GM03348 (cell line): ENCODE measurements at regions not wholly inside any gene's neighbourhood (a gene's known extent, or its start where the extent isn't known, plus 50 kb on each side); places are given as distances from the start of the nearest gene placed in this dataset.

Experiments
- DNase-seq: peaks from one replicate; pipeline ENCODE4 v3.0.0; 2012; ENCODE audit warnings: low spot score

DNA sequence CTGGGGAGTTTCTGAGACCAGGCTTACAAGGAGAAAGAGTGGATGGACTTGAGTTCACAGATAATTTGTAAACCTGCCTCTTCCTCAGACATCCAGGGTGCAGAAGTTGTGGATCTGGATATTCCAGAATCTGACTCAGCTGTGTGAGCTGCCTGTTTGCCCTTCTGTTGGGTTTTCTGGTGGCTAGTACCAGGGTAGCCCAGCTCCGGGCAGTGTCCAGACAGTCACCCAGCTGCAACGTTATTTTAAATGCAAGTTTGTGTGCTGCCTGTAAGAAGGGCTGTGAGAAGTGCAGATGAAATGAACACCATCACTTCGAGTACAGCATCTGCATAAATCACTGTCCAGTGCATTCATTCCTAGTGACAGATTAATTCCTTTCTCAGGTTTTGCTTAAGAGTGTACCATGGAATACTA lies 1053.0 kb downstream of the TUSC7 start:
- no peak for DNase-seq

DNA sequence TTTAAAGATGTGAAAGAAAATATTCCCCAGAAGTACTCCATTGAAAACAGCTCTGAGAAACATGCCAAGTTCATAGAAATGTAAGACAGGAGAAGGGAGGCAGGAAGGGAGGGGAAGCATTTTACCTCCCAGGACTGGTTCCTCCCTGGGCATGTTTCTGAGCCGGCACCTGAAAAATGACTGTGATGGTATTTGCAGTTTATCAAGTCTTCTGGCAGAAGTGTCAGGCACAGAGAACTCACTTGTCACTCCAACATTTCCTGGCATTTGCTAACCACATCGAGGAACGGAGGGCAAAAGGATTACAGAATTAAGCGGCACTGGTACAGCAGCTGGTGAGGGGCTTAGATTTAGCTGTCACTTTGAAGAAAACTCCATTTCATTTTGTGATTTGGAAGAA lies 1054.0 kb downstream of the TUSC7 start:
- DNase-seq: no peak

DNA sequence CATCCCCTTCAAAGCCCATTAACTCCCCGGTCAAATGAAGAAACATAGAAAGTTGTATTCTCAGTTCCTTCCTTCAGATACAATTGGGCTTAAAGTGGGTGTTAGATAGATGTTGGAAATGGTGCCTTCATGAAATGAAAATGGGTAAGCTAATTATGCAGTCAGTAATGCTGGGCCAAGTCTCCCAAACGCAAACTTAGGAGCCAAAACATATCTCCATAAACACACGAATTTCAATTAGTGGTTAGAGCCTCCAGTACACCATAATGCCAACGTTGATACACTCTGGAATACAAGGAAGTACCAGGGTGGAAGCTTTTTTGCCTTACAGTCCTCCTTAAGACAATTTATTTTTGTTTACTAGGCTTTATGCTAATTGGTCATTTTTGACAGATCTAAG lies 1059.0 kb downstream of the TUSC7 start:
- no peak for DNase-seq

DNA sequence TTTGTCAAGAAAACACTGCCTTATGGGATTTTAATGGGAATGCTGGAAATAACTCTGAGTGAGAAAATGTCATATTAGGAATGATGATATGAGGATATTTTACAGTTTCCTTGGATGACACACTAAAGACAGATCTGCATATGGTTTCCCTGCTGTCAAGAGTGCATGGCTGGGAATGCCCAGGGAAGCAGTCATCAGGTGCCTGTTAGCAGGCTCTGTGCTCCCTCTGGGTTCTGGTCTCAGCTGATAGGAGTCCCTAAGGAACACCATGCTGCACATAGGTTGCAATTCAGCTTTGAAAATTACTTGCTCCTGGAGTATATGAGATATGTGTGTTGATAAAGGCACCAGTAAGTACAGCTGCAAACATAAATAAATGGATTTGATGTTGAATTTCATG lies 1064.6 kb downstream of the TUSC7 start:
- no peak for DNase-seq

DNA sequence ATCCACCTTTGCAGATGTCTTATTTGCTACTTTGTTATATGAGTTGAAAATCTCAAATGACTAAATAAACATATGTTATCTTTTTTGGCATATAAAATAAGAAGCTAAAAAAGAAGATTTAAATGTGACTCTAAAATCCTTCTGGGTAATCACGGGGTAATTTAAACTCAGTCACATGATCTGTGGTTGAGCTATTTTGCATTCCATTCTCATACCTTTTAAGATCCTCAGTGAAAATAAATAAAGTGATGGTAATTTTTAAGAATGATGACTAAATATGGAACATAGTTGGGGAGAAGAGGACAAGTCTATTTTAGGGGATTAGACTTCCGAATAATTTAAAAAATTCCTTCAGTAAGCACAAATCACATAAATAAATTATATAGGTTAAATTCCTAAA lies 1076.8 kb downstream of the TUSC7 start:
- DNase-seq: peak; percentile 9

DNA sequence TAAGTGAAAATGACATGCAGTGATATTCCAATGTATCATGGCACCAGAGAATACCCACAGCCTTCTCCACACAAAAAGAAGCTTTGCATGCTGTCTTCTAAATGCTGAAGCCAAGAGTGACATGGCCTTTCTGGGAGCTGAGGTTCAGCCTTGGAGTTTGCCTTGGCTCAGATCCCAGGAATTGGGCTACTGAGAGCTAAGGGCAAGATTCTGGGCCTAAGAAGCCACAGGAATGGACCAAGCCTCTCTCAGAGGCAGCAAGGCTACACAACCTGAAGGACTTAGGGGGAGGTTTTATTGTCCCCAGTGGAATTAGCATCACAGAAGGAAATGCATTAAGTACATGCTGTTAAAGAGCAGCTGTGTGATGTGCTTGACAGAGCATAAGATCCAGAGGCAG lies 1078.5 kb downstream of the TUSC7 start:
- DNase-seq: peak; percentile 61

DNA sequence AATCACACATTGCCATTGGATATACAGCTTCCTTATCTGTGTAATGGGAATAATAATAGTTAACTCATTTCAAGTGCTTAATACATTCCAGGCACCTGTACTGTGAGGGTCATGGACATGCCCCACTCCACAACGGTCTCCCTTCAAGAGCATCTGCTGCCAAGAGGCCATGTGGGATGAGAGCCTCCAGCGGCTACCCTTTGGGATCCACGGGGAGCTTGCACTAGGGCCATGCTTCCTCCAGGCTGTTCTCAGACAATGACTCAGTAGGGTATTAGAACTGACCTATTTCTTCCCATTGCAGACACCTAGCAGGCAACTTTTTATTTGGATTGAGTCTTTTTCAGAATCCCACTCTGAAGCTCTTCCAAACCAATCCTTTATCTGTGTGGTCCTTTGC lies 1078.9 kb downstream of the TUSC7 start:
- no peak for DNase-seq

DNA sequence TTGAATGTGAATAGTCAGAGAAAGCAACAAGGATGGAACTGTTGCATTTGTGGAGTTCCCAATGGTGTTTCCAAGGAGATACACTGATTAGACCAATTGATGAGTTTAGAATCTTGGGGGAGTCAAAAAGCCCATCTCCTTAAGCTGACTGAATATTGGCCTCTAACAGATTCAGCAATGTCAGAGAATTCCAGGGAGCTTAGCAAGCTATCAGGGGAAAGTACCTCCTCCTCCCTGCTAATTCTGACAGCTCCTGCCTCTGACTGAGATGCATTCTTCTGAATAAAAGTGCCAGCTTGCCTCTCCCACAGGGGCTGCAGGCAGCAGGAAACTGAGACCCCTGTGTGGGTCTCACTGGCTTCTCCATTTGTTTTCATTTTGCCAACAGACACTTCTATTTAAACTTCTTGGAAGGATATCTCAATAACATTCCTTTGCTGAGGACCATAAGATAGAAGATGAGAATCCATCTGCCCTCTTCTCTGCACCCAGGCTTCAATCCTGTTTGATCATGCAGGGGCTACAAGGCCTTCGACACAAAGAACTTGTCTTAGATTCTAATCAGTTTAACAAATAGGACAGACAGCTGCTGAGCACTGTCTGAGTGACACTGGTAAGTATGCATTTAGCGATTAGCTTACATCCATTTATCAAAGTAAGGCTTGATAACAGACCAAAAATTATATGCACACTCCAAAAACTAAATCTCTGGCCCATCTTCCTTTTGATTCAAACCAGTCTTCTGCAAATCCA lies 1080.8 kb downstream of the TUSC7 start:
- peak; percentile 37 for DNase-seq

DNA sequence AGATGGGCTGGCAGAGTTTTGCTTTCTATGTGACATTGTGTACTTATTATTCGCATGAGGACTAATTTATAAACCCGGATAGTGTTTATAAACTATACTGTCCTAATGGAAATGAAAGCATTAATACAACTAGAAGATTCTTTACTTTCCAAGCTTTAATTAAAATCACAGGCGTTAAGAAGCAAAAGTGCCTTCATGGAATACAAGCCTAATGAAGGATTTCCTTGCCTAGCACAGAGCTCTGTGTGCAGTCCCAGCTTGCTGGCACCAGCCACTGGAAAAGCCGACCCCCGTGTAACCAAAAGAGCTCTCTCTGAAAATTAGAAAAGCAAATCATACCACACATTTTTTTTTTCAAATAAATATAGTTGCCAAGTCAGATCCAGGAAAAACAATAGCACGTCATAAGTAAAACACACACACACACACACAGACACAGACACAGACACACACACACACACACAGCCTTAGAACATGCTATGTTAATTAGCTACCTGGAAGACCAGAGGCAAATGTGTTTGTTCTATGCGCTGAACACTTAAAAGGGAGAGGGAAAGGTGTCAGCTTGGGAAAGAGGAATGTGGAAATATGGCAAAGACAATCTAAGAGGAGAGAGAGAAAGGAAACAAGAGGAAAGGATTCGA lies 1084.2 kb downstream of the TUSC7 start:
- DNase-seq: no peak

DNA sequence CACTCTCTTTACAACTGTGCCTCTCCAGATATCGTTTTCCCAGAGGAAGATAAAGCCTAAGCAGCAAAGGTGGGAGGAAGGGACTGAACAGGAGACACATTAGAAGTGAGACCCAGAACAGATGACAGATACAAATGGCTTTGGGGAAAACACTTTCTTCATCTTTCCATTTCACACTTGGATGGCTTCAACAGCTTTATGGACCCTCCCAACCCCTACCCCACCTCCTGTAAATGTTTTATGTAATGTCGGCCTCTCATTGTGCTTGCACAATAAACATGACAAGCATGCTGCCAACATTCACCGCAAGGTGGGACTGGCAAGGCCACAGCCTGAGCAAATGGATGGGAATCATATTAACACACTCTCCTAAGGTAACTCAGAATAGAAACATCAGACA lies 1088.6 kb downstream of the TUSC7 start:
- DNase-seq: no peak

DNA sequence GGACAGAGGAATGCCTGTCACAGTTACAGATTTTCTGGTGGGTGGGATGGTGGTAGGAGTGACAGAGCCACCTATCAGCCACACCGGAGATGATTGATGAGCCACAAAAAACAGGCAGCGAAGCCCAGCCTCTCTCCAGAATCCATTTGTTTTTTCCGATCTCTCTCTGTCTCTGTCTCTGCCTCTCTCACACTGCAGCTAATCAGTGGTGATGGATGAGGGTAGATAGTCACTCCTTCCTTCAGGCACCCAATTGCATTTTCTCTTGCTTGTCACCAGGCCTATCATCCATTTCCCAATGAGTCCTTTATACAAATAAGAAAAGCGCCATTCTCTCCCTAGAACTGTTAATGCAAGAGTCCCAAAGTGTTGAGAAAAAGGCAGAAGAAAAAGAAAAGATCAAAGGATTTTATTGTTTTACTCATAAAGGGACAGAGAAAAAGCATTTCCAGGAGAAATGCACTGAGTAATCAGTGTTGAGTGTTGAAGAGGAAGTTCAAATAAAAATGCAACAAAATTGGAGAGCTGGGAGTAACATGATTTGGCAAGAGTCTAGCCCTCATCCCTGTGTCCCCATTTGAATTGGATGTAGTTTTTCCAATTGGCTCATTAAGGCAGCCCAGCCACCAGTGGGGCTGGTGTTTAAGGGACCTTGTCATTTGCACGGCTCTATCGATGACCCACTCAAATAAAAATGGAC lies 1089.3 kb downstream of the TUSC7 start:
- DNase-seq: no peak

DNA sequence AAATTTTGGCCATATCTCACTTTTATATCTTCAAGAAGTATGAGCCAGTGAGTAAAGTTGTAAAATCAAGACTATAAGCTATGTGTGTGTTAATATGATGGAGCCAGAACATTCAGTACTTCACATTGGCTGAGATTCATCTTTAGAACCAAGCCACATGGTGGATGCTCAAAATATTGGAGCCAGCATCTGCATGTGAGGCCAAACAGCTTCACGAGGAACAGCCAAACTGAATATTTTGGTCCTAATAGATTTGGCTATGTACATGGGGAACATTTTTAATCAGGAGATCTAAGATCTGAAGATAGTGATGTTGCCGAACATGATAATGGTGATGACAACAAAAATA lies 1089.8 kb downstream of the TUSC7 start:
- DNase-seq: no peak

DNA sequence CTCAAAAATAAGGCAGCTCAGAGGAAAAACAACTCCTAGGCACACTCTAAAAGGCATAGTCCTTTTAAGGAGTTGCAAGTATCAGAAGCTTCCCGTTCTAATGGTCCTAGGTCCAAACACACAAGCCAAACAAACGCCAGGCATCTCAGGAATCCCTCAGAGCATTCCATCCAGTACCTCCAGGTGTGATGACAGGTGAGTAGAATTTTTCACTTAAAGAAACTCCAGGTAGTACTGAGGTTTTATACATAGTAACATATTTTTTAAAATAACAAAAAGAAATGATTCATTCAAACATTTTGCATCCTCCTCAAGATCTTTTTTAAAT lies 1092.3 kb downstream of the TUSC7 start:
- no peak for DNase-seq

DNA sequence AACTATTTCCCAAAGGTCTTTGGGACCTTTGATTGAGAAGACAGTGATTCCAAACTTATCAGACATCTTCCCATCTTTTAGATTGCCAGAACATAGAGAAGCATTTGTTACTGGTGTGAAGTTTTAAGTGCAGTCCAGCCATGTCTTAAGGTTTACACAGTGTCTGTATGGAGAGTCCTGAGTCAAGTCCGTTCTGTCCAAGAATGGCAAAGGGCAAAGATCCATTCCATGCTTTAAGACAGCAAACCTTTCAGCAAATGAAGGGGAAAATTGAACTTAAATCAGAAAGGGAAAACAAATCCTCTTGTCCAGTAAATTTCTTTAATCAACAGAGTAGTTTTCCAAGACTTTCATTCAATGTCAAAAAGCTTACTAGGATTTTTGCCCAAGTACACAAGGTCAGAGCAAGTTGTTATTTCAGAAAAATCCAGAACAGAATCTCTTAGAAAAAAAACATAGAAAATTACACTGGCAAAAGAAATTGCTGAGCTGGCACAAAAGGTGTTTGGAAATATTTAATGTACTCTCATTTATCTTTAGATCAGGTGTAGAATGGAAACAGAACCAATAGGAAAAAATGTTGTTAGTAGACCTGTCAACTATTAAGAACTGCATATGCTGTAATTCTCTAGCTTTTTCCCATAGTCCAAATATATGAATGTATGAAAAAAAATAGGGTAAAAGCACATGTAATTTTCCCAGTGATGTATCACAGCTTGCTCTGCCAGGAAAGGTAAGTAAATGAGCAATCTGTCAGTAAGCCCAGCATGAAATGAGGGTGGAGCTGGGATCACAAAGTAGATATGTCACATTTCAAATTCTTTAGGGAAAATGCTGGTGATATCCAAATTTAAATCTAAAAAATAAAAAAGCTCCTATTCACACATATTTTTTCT lies 1099.9 kb downstream of the TUSC7 start:
- DNase-seq: no peak

DNA sequence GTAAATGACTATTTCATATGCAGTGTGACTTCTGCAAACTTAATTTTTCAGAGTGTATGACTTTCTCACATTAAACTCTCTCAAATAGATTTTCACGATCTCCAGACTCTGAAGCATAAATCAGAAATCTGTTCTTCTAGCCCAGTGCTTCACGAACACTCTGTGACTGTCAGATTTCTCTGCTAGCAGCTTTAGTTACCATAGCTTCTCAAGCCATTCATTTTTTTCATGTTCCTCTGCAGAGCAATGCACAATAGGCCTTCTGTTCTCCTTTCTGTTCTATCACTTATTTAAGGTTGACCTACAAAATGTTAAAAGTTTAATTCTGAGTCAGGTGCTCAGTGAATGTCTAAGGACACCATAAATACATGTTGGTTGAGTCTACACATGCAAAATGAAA lies 1102.2 kb downstream of the TUSC7 start:
- no peak for DNase-seq

DNA sequence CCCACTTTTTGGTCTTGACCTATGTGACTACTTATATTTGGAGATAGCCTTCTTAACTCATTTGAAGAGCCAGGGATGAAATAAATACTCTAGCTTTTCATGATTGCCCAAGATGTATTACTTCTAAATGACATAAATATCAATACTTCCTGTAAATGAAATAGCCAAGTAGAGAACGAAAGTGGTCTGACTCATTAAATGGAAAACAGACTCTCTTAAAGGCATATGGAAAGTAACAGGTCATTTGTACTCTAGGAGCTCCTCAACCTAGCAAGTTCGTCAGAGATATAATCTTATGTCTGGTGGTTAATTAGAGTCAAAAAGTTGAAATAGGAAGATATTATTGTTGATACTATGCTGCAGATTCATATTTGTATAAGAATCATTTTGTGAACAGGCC lies 1105.4 kb downstream of the TUSC7 start:
- DNase-seq: no peak

DNA sequence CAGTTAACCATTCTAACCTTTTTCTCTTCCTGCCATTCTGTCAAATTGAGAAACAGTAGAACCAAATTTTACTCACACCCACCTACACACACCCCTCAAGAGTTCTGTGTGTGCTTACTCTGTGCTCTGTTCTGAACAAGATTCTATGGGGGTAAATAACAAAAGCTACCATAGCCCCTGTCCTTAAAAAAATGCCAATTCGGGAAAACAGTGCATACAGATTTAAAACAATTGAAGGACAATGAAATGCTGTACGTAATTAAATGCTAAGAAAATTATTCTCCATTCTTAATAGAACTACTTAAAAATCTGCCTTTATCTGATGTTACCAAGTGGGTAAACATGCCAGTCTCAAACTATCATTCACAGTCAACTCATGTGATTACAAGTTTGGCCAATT lies 1107.5 kb downstream of the TUSC7 start:
- DNase-seq: no peak

DNA sequence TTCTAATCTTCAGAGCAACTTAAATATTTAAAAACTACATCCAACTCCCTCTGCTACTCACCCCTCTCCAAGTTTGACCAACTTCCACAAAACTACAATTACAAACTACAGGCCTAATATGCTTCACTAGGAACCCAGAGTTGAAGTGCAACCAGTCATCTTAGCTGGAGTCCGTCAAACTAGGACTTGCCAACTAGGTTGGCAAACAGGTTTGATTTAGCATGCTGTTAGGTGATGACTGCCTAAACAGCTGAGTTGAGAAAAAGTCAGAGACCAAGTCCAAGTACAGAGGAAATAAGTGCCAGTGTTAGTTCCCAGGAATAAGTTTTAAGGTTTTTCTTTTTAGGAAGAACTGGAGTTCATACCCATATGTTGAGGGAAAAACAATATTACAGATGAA lies 1109.0 kb downstream of the TUSC7 start:
- no peak for DNase-seq

DNA sequence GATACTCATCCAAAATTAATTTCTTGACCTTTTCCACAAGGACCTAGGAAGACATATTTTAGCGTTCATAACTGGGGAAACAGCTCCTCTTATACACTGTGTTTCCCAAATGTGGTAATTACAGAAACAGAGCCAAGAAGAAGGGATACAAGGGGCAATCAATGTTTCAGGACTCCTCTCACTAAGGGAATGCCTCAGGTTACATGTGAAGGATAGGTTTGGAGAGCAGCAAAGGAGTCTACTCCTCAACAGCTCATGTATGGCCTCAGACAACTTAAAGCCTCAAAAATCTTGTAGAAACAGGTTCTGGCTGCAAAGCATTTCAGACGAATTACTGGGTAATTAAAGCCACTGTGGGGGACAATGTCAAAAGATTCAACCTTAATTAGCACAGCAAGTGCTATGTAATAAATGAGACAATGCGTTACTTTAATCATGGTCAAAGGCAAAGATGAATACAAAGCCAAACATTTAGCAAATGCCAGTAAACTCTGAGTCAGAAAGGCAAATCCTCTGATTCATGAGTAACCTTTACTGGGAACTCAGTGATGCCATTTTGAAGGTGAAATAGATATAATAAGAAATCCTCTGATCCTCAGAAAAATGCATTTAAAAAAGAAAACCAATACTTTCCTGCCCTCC lies 1111.2 kb downstream of the TUSC7 start:
- peak; percentile 3 for DNase-seq

DNA sequence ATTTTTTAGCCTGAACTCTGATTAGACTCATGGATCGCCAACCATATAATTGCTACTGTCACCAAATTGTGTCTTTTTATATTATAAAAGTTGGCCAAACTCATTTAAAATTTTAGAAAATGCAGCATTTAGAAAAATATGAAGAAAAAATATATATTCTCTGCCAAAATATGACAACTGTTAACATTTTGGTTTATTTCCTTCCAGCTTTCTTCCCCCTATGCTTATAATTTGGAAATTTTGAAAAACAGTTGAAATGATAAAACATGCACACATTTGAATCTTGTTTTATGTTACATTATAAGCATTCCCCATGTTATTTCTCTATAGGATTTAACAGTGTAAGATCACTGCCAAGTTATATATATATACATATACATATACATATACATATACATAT lies 1112.8 kb downstream of the TUSC7 start:
- no peak for DNase-seq

DNA sequence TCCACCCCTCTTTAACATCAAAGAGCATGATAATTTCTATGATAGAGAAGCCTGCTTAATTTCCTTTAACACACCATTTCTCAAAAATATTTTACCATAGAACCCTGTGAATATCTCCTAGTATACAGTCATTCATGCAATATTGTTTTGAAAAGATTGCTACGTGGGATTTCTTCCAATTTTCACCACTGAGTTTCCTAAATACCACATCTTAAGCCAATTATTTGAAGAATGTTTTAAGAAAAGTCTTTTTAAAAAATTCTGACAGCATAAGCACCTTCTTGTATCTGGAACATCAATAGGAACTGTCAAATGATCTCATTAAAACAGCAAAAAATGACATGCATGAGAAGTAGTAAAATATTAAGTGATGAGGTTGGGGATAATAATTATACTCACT lies 1126.7 kb downstream of the TUSC7 start:
- DNase-seq: no peak

DNA sequence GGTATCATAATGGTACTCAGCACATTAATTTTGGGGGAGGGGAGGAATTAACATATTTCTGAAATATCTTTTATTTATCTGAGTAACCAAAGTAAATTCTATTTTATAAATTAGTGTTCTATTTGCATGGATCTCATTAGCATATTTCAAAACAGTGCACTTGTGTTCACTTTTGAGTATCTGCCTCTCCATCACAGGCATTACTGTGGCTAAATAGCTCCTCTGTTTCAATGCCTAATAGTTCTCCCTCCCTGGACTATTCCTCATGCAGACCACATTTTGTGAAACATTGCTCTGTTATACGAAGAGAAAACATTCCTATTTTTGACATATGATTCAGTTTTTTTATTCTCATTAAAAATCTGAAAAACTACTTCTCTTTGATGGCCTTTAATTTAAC lies 1127.8 kb downstream of the TUSC7 start:
- DNase-seq: no peak
